Ascending aorta (tissue), 2 donors: ENCODE measurements at regions not wholly inside any gene's neighbourhood (a gene's known extent, or its start where the extent isn't known, plus 50 kb on each side); places are given as distances from the start of the nearest gene placed in this dataset.
A peak's percentile ranks its signal among the peaks of the same experiment; 100 is the strongest.
"Not testable (repeated sequence)": the region's sequence is repeated elsewhere in the genome, so short reads cannot be mapped to it uniquely, and the experiment has no call there.

Source experiments
- DNase-seq, 2 donors: peaks; one replicate each; pipeline ENCODE4 v3.0.0-alpha.2; 2019; ENCODE audit warnings: low spot score in 2 of 2
- H3K27ac ChIP-seq, 2 donors: fragments of 200-600 bp; sonication (generic); one replicate each; pipeline ENCODE4 v1.5.1; 2016 to 2017; ENCODE audit warnings: mild to moderate bottlenecking in 1 of 2
- H3K27me3 ChIP-seq: fragments of 200-600 bp; sonication (generic); one replicate; pipeline ENCODE4 v1.5.1; 2017
- H3K36me3 ChIP-seq, 2 donors: fragments of 200-600 bp; sonication (generic); one replicate each; pipeline ENCODE4 v1.5.1; 2016
- H3K4me1 ChIP-seq, 2 donors: fragments of 200-600 bp; sonication (generic); one replicate each; pipeline ENCODE4 v1.5.1; 2016 to 2017; ENCODE audit warnings: mild to moderate bottlenecking in 1 of 2
- H3K4me3 ChIP-seq, 2 donors: fragments of 200-600 bp; sonication (generic); one replicate each; pipeline ENCODE4 v1.5.1; 2016 to 2017; ENCODE audit warnings: mild to moderate bottlenecking in 1 of 2
- H3K9me3 ChIP-seq, 2 donors: fragments of 200-600 bp; sonication (generic); one replicate each; pipeline ENCODE4 v1.5.1; 2016
- CTCF ChIP-seq, 3 experiments: fragments of 200-600 bp in 2 of 3; fragments of 450-650 bp in 1 of 3; sonication (generic) in 2 of 3; IDR thresholded peaks; one replicate each; pipeline ENCODE4 v1.5.1; 2016 to 2019; ENCODE audit warnings: antibody characterized with exemption in 3 of 3, mild to moderate bottlenecking in 1 of 3, moderate library complexity in 1 of 3
- intact Hi-C: fragments of 100-400 bp; cut with DNase I; formaldehyde crosslinking; loops from one replicate; pipeline ENCODE4 v1.15.1; 2023

GRCh38 chr1:761791-762190 is 75.3 kb upstream of the OR4F16 start:
- H3K4me3 ChIP-seq, H3K27me3 ChIP-seq, intact Hi-C loops, DNase-seq, H3K9me3 ChIP-seq, H3K27ac ChIP-seq, H3K4me1 ChIP-seq, H3K36me3 ChIP-seq: not testable (repeated sequence)

- H3K27me3 ChIP-seq, H3K4me3 ChIP-seq, H3K9me3 ChIP-seq, H3K27ac ChIP-seq, H3K4me1 ChIP-seq, H3K36me3 ChIP-seq, DNase-seq, intact Hi-C loops: not testable (repeated sequence)
Observed at GRCh38 chr1:771449-771848, 85.0 kb upstream of the OR4F16 start.

GRCh38 chr1:777480-778180 is 91.2 kb upstream of the OR4F16 start:
- H3K36me3 ChIP-seq, H3K27me3 ChIP-seq, H3K9me3 ChIP-seq, intact Hi-C loops, H3K4me1 ChIP-seq: not testable (repeated sequence)
- Histone ChIP-seq H3K4me3 (peak overlapping the region; percentile 56 to 79), H3K27ac (peak overlapping the region; percentile 85 to 90)
- peak in 1 of 2 donors; percentile 62 for DNase-seq

GRCh38 chr1:778451-779278 is 92.2 kb upstream of the OR4F16 start:
- H3K4me3 ChIP-seq: peak overlapping the region; percentile 56 to 79
- H3K36me3 ChIP-seq, intact Hi-C loops: not testable (repeated sequence)

GRCh38 chr1:779621-780020 is 93.2 kb upstream of the OR4F16 start:
- H3K27me3 ChIP-seq, H3K9me3 ChIP-seq, H3K36me3 ChIP-seq, H3K4me1 ChIP-seq, intact Hi-C loops, H3K27ac ChIP-seq: not testable (repeated sequence)
- peak in 1 of 2 donors; percentile 65 for DNase-seq
- peak overlapping the region in 1 of 2 donors; percentile 79 for H3K4me3 ChIP-seq

More at GRCh38 chr1:778451-779278, 92.2 kb upstream of the OR4F16 start:
- DNase-seq: peak; percentile 99 to 100
- H3K9me3 ChIP-seq, H3K4me1 ChIP-seq, H3K27me3 ChIP-seq: not testable (repeated sequence)
- peak overlapping the region; percentile 85 to 90 for H3K27ac ChIP-seq
- TF ChIP-seq CTCF (IDR thresholded peaks at IDR 0.05): peak; percentile 46 to 73 (median 52)

GRCh38 chr1:788835-789234 is 102.4 kb upstream of the OR4F16 start:
- TF ChIP-seq CTCF (IDR thresholded peaks at IDR 0.05): no peak

GRCh38 chr1:789606-790005 is 103.2 kb upstream of the OR4F16 start:
- DNase-seq, H3K4me3 ChIP-seq, H3K9me3 ChIP-seq, H3K4me1 ChIP-seq, intact Hi-C loops, H3K27me3 ChIP-seq, H3K36me3 ChIP-seq, H3K27ac ChIP-seq: not testable (repeated sequence)

More at GRCh38 chr1:788835-789234, 102.4 kb upstream of the OR4F16 start:
- Histone ChIP-seq H3K27ac (no peak overlapping the region), H3K4me1 (no peaks in the 10 kb centered on the region), H3K9me3 (no peaks in the 10 kb centered on the region), H3K4me3 (no peak overlapping the region), H3K27me3 (no peaks in the 10 kb centered on the region), H3K36me3 (no peaks in the 10 kb centered on the region)
- DNase-seq: no peak
- intact Hi-C loops: no loop called here

GRCh38 chr1:790388-790930 is 104.0 kb upstream of the OR4F16 start:
- H3K9me3 ChIP-seq, H3K4me3 ChIP-seq, DNase-seq, intact Hi-C loops, H3K36me3 ChIP-seq, H3K27ac ChIP-seq, H3K27me3 ChIP-seq, H3K4me1 ChIP-seq: not testable (repeated sequence)

- intact Hi-C loops, DNase-seq, H3K4me3 ChIP-seq, H3K9me3 ChIP-seq, H3K36me3 ChIP-seq, H3K27me3 ChIP-seq, H3K4me1 ChIP-seq, H3K27ac ChIP-seq: not testable (repeated sequence)
Observed at GRCh38 chr1:794310-794709, 107.9 kb upstream of the OR4F16 start.

GRCh38 chr1:794918-795584 is 108.6 kb upstream of the OR4F16 start:
- H3K4me3 ChIP-seq, H3K4me1 ChIP-seq, H3K9me3 ChIP-seq, H3K27ac ChIP-seq, intact Hi-C loops, H3K27me3 ChIP-seq, DNase-seq, H3K36me3 ChIP-seq: not testable (repeated sequence)

GRCh38 chr1:797649-798048 is 111.2 kb upstream of the OR4F16 start:
- H3K36me3 ChIP-seq, H3K4me1 ChIP-seq, H3K27me3 ChIP-seq, DNase-seq, intact Hi-C loops, H3K9me3 ChIP-seq, H3K4me3 ChIP-seq: not testable (repeated sequence)
- H3K27ac ChIP-seq: peak overlapping the region in 1 of 2 donors; percentile 65
